ENCODE measurements at regions not wholly inside any gene's neighbourhood (a gene's known extent, or its start where the extent isn't known, plus 50 kb on each side); places are given as distances from the start of the nearest gene placed in this dataset.

DNA sequence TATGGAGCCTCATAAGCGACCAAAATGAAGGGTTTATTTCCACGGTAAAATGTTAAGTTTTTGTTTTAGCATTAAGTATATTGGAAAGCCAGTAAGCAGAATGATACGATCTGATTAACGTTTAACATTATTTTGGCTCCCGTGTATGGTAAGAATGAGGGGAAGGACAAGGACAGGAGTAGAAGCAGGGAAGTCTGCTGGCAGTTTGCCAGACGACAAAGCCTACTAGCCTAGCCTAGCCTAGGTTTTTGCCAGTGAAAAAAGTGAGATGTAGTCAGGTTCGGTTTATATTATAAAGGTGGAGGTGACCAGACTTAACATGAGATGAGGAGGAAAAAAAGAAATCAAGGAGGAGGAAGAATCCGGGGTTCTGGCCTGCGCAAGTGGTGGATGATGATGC lies 78.9 kb upstream of the ARHGAP32 start:
- no peak for TF ChIP-seq POLR2A (IDR thresholded peaks at IDR 0.05)
- TF ChIP-seq, protein P1, sequence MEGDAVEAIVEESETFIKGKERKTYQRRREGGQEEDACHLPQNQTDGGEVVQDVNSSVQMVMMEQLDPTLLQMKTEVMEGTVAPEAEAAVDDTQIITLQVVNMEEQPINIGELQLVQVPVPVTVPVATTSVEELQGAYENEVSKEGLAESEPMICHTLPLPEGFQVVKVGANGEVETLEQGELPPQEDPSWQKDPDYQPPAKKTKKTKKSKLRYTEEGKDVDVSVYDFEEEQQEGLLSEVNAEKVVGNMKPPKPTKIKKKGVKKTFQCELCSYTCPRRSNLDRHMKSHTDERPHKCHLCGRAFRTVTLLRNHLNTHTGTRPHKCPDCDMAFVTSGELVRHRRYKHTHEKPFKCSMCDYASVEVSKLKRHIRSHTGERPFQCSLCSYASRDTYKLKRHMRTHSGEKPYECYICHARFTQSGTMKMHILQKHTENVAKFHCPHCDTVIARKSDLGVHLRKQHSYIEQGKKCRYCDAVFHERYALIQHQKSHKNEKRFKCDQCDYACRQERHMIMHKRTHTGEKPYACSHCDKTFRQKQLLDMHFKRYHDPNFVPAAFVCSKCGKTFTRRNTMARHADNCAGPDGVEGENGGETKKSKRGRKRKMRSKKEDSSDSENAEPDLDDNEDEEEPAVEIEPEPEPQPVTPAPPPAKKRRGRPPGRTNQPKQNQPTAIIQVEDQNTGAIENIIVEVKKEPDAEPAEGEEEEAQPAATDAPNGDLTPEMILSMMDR (IDR thresholded peaks at IDR 0.05): no peak

All from heart left ventricle (tissue), 13 donors.